Colon (tissue), 2 donors: ENCODE measurements at regions not wholly inside any gene's neighbourhood (a gene's known extent, or its start where the extent isn't known, plus 50 kb on each side); places are given as distances from the start of the nearest gene placed in this dataset.

Source experiments
- FAIRE-seq: peaks from 2 replicates; lab custom pipeline; 2012; peaks lifted over from hg19 to GRCh38; lab: Jason Lieb, UNC
- donor health status: control.
- donor health status: control.

DNA sequence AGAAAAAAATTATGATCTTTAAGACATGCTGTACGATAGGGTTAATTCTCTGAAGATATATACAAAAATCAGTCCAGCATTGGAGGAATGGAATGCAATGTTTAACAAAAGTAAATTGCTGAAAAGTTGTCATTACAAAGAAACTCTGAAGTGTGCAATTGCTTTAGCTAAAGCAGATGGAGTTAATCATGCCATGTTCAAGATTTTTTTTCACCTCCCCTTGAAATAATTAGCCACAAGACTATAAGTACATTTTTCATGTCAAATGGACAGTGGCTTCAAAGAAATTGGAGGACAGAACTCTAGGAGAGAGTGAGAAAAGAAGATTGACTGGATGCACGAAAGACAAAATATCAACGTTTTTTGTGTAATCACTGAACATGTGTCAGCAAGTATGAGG, 63.1 kb upstream of the MEOX2 start:
- FAIRE-seq = no peak

DNA sequence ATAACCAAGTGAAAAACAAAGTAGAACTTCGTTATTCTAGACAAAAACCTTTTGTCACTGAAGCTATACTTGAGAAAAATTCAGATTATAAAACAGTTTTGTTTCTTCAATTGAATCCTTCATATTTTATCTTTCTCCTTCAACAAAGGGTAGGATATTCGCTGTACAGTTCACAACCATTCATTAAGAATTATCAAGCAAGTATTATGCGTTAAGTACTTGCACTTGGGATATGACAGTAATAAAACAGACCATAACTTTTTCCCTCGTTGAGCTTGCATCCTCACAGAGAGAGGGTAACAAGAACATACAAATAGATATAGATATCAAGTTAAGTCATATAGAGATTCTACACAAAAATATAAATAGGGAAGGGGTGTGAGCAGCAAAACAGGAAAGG, 61.2 kb upstream of the MEOX2 start:
- no peak for FAIRE-seq

DNA sequence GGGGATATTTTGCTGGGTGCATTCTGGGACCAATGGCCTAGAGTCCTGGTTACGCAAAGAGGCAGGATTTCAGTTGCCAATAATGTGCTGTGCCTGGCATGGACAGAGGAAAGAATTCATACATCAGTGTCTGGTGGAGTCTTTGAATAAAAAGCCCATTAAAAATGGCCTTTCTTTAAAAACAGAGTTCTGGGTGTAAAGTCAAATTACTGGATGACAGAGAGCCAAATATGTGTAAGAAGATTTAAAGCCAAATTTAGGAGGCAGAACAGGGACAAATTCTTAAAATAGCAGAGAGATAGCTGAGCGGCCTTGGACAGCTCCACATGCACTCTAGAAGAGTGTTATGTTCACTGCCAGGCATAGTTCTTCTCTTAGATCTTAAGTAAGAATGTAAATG, 60.8 kb upstream of the MEOX2 start:
- FAIRE-seq = no peak

DNA sequence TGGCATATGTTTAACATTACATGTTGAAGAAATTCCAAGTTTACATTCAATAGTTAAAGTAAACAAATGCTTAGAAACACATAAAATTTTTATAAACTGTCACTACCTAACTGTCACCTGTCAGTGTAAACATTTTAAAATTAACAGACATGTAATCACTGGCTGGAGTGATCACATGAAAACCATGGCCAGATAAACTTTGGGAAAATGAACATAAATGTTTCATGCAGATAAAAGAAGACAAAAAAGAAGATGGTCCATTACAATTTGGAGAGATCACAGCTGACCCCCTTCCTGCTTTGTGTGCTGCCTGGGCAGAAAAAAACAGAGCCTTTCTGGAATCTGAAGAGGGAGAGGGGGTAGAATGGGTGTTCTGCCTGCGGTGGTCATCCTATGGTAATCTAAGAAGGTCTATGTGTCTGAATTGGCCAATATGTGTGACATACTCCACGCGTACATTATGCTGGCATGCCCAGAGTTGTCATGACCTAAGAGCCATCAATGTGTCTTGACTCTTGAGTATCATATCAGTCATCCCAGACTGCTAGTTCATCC, 57.5 kb upstream of the MEOX2 start:
- no peak for FAIRE-seq

DNA sequence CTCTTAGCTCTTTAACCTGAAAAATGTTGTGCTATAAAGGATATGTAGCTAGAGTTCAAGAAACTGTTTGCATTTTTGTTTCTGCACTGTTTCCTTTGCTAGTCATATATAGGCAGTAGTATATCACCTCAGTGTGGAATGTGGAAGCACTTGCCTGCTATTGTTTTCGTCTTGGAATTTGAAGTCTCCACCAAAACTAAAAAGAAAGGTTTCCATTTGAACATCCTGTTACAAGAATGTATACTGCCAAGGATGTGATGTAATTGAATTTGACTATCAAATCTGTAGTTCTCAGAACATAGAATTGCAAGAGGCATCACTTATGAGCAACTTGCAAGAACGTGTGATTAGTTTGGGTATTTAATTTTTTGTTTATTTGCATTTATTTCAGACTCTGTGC, 51.1 kb upstream of the MEOX2 start:
- FAIRE-seq = no peak
